ENCODE measurements at regions not wholly inside any gene's neighbourhood (a gene's known extent, or its start where the extent isn't known, plus 50 kb on each side); places are given as distances from the start of the nearest gene placed in this dataset.

DNA sequence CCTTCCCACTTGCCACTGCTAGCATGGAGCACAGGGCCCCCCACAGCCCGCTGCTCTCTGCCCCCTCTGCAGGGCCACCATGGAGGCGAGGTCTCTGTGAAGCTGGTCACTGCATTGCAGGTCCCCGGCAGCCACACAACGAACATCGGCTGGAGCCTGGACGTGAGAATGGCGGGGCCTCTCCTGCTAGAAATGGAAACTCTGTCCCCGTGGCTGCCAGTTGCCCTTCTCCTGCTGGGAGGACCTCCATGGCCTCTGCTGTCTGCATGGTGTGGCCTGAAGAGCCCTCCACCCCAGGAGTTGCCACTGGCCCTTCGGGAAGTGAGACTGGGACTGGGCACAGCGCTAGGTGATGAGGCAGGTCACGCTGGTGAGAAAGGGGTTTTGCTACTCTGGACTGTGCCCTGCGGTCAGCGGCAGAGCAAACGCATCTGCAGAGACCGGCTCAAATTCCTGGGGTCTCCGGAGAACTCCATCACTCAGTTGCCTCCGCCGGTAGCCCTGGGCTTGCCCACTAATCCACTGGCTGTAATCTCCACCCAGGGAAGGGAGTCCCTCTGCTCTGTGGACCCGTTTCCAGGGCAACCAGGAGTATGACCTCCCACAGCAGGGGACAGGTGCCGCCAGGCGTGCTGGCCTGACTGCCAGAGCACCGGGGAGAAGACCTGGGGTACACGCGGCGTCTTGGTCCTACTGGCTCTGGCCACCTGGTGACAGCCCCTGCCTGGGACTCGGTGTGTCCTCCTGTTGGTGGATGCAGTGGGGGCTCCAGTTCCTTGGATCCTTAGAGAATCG lies 806.3 kb downstream of the BRD1 start:
- Histone ChIP-seq H3K27me3 (ENCODE audit: control insufficient read depth, insufficient read depth, low read length) (no peaks in the 10 kb centered on the region), H3K36me3 (ENCODE audit: control insufficient read depth, insufficient read depth, low read length) (no peaks in the 10 kb centered on the region), H3K4me3 (ENCODE audit: low read depth, low read length) (no peak overlapping the region)
- TF ChIP-seq, protein P1, sequence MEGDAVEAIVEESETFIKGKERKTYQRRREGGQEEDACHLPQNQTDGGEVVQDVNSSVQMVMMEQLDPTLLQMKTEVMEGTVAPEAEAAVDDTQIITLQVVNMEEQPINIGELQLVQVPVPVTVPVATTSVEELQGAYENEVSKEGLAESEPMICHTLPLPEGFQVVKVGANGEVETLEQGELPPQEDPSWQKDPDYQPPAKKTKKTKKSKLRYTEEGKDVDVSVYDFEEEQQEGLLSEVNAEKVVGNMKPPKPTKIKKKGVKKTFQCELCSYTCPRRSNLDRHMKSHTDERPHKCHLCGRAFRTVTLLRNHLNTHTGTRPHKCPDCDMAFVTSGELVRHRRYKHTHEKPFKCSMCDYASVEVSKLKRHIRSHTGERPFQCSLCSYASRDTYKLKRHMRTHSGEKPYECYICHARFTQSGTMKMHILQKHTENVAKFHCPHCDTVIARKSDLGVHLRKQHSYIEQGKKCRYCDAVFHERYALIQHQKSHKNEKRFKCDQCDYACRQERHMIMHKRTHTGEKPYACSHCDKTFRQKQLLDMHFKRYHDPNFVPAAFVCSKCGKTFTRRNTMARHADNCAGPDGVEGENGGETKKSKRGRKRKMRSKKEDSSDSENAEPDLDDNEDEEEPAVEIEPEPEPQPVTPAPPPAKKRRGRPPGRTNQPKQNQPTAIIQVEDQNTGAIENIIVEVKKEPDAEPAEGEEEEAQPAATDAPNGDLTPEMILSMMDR (IDR thresholded peaks at IDR 0.05; ENCODE audit: insufficient read depth, low read depth, low read length) = no peak
- DNase-seq (ENCODE audit: low read depth) = no peak
- POLR2A ChIA-PET = no interaction called here
- CTCF ChIA-PET = no interaction called here

DNA sequence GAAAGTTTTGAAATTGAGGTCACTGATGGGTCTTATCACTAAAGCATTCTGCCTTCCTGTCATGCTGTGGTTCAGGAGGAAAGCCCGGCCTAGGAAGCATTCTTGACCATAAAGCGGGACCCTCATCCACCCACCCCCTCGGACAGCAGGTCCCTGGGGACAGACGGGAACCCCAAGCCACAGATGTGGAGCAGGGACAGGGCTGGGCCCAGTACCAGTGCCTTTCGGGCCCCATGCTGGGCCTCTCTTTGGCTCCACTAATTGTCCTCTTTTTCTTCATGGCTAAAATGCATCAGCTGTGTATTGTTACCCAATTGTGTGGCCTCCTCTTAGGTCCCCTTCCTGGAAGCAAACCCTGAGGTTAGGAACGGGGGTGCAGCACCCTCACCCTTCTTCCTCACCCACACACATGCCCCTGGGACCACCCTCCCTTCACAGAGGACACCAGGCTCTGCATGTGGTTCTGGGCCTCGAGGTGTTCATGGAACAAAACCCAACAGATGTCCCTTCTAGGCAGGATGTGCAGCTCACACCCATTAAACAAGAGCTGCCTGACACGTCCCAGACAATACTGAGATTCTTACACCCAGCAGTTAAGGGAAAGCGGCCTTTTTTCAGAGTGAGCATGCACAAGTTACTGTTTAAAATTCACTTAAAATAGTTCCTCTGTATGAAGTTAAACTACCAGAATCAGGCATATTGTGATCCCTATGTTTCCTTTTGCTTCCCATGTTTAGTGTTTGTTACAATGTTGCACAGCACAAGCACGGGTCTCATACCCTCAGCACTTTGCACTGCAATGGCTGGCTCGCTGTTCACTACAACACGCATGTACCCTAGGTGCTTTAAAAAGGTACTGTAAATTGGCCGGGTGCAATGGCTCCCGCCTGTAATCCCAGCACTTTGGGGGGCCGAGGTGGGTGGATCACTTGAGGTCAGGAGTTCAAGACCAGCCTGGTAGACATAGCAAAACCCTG lies 807.6 kb downstream of the BRD1 start:
- TF ChIP-seq, protein P1 (IDR thresholded peaks at IDR 0.05; ENCODE audit: insufficient read depth, low read depth, low read length) = no peak
- no peak for DNase-seq (ENCODE audit: low read depth)
- no peak overlapping the region for H3K4me3 ChIP-seq (ENCODE audit: low read depth, low read length)
- POLR2A ChIA-PET = no interaction called here
- H3K36me3 ChIP-seq (ENCODE audit: control insufficient read depth, insufficient read depth, low read length) = no peaks in the 10 kb centered on the region
- no peaks in the 10 kb centered on the region for H3K27me3 ChIP-seq (ENCODE audit: control insufficient read depth, insufficient read depth, low read length)
- CTCF ChIA-PET = no interaction called here

DNA sequence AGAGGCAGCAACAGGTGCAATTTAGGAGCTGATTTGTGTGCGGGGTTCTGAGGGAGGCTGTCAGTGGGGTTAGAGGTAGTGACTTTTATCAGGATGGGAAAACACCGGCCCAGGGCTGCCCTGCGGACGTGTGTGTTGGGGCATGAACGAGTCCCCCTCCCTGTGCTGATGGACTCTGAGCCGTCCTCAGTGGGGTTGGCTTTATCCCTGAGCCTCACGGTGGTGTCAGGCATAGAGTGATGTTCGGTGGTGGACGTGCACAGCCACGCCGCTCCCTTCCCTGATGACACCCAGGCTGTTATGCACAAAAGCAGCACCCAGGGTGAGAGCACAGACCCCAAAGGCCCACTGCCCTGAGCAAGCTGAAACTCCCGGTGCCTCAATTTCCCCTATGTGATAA lies 809.1 kb downstream of the BRD1 start:
- Histone ChIP-seq H3K4me3 (ENCODE audit: low read depth, low read length) (no peak overlapping the region), H3K36me3 (ENCODE audit: control insufficient read depth, insufficient read depth, low read length) (no peaks in the 10 kb centered on the region), H3K27me3 (ENCODE audit: control insufficient read depth, insufficient read depth, low read length) (no peaks in the 10 kb centered on the region)
- CTCF ChIA-PET = no interaction called here
- DNase-seq (ENCODE audit: low read depth) = no peak
- TF ChIP-seq, protein P1 (IDR thresholded peaks at IDR 0.05; ENCODE audit: insufficient read depth, low read depth, low read length) = no peak
- POLR2A ChIA-PET = no interaction called here

DNA sequence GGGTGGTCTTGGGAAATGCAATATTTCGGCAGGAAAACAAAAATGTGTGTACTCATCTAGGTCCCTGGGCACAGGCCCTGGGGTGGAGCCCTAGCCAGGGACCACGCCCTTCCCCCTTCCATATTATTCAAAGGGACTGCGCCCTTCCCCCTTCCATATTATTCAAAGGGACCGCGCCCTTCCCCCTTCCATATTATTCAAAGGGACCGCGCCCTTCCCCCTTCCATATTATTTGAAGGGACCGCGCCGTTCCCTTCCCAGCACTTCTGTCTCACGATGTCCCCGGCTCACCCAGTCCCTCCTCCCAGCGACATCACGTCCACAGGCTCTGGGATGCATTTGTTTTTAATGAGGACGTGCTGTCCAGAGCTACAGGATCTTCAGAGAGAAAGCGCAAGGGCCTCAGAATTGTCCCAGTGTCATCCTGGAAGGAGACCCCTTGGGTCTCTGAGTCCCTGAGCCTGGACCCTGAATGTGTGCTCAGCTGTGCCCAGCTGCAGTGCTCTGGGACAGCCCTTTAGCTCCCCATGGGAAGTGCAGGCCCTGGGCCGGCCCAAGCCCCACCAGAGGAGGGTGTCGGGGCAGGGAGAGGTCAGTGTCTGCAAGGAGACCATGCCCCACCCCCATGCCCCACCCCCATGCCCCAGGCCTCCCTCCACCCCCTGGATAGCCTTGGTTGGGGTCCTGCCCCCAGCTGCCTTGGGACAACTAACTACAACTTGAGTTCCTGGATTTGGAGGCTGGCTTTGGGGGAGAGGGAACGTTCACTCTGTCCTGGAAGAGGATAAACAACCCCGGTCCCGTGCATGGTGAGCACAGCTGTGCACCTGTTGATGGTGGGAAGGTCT lies 810.0 kb downstream of the BRD1 start:
- ChIA-PET CTCF (no interaction called here), POLR2A (no interaction called here)
- Histone ChIP-seq H3K27me3 (ENCODE audit: control insufficient read depth, insufficient read depth, low read length) (no peaks in the 10 kb centered on the region), H3K36me3 (ENCODE audit: control insufficient read depth, insufficient read depth, low read length) (no peaks in the 10 kb centered on the region), H3K4me3 (ENCODE audit: low read depth, low read length) (no peak overlapping the region)
- TF ChIP-seq, protein P1 (IDR thresholded peaks at IDR 0.05; ENCODE audit: insufficient read depth, low read depth, low read length) = no peak
- no peak for DNase-seq (ENCODE audit: low read depth)

Measured in BJ (cell line).